ENCODE measurements at regions not wholly inside any gene's neighbourhood (a gene's known extent, or its start where the extent isn't known, plus 50 kb on each side); places are given as distances from the start of the nearest gene placed in this dataset.

DNA sequence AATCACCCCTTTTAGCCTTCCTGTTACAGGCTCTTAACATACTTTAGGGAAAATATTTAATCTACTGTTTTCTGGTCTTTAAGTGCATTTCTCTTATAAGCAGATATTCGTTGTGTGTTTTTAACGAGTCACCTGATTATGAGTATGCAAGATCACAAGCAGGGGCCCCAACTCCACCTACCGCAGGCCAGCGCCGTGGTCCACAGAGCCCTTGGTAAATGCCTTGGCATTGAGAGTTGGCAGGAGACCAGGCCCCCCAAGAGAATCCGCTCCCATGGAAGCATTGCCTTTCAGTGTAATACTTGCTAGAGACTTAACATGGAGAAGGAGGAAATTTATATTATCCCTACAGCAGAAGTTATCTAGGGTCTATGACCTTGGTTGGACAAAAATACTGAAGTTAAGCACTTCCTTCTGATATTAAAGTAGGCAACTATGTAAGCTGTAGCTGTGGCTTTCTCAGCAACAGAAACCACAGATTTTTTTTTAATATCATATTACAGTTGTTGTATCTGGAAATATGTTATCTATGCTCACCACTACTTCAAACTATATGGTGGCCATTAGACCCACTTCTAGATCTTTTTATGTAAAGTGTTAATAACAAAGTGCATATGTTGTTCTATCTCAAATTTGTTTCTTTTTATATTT, 241.8 kb upstream of the MGAT5 start:
- TF ChIP-seq POLR2A (IDR thresholded peaks at IDR 0.05) (no peak), POLR2AphosphoS5 (IDR thresholded peaks at IDR 0.05) (no peak)
- TF ChIP-seq, protein P1, sequence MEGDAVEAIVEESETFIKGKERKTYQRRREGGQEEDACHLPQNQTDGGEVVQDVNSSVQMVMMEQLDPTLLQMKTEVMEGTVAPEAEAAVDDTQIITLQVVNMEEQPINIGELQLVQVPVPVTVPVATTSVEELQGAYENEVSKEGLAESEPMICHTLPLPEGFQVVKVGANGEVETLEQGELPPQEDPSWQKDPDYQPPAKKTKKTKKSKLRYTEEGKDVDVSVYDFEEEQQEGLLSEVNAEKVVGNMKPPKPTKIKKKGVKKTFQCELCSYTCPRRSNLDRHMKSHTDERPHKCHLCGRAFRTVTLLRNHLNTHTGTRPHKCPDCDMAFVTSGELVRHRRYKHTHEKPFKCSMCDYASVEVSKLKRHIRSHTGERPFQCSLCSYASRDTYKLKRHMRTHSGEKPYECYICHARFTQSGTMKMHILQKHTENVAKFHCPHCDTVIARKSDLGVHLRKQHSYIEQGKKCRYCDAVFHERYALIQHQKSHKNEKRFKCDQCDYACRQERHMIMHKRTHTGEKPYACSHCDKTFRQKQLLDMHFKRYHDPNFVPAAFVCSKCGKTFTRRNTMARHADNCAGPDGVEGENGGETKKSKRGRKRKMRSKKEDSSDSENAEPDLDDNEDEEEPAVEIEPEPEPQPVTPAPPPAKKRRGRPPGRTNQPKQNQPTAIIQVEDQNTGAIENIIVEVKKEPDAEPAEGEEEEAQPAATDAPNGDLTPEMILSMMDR (IDR thresholded peaks at IDR 0.05), result no peak
- H3K4me1 ChIP-seq, result no peaks in the 10 kb centered on the region
- no peak overlapping the region for H3K27ac ChIP-seq
- DNase-seq (ENCODE audit: low spot score in 2 of 2), result no peak
- H3K27me3 ChIP-seq, result no peaks in the 10 kb centered on the region
- no peaks in the 10 kb centered on the region for H3K36me3 ChIP-seq
- no peak overlapping the region for H3K4me3 ChIP-seq
- intact Hi-C loops (cut with DNase I; ENCODE audit: low total_unique reads), result no loop called here
- no peaks in the 10 kb centered on the region for H3K9me3 ChIP-seq

- H3K27me3 ChIP-seq, result no peaks in the 10 kb centered on the region
- no peaks in the 10 kb centered on the region for H3K36me3 ChIP-seq
- no peak overlapping the region for H3K27ac ChIP-seq
- intact Hi-C loops (cut with DNase I; ENCODE audit: low total_unique reads), result no loop called here
- DNase-seq (ENCODE audit: low spot score in 2 of 2), result no peak
- no peaks in the 10 kb centered on the region for H3K9me3 ChIP-seq
- TF ChIP-seq POLR2A (IDR thresholded peaks at IDR 0.05) (no peak), POLR2AphosphoS5 (IDR thresholded peaks at IDR 0.05) (no peak)
- TF ChIP-seq, protein P1 (IDR thresholded peaks at IDR 0.05), result no peak
- no peaks in the 10 kb centered on the region for H3K4me1 ChIP-seq
- H3K4me3 ChIP-seq, result no peak overlapping the region
These were observed 239.5 kb upstream of the MGAT5 start for GRCh38 chr2:134014196-134014960.

- Histone ChIP-seq H3K4me3 (no peak overlapping the region), H3K27me3 (no peaks in the 10 kb centered on the region)
These were observed 234.0 kb upstream of the MGAT5 start for GRCh38 chr2:134019871-134020270.

DNA sequence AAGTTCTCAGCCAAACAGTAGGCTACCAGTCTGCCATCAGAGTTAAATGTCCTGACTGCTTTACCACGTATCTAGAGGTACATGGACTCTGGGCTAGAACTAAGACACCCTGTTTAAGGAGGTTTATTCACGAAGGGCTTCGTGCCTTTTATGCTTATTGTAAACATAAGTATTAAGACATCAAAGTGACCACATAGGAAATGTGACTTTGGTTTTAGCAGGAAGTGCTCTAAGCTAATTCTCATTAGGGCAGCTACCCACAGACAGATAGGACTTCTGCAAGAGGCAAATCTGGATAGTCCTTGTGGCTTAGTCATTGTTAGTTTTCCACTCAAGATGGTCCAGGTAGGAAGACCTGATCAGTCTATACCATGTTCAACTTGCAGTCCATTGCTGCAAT, 233.3 kb upstream of the MGAT5 start:
- TF ChIP-seq POLR2A (IDR thresholded peaks at IDR 0.05), result no peak
- TF ChIP-seq, protein P1 (IDR thresholded peaks at IDR 0.05), result no peak
- no peak for TF ChIP-seq POLR2AphosphoS5 (IDR thresholded peaks at IDR 0.05)
- no peak for DNase-seq (ENCODE audit: low spot score in 2 of 2)
- no peak overlapping the region for H3K4me3 ChIP-seq
- H3K27ac ChIP-seq, result no peak overlapping the region
- intact Hi-C loops (cut with DNase I; ENCODE audit: low total_unique reads), result no loop called here
- no peaks in the 10 kb centered on the region for H3K4me1 ChIP-seq
- no peaks in the 10 kb centered on the region for H3K9me3 ChIP-seq
- H3K27me3 ChIP-seq, result no peaks in the 10 kb centered on the region
- H3K36me3 ChIP-seq, result no peaks in the 10 kb centered on the region

More at GRCh38 chr2:134019871-134020270, 234.0 kb upstream of the MGAT5 start:
- Histone ChIP-seq H3K36me3 (no peaks in the 10 kb centered on the region), H3K4me1 (no peaks in the 10 kb centered on the region), H3K27ac (no peak overlapping the region), H3K9me3 (no peaks in the 10 kb centered on the region)
- TF ChIP-seq, protein P1 (IDR thresholded peaks at IDR 0.05), result no peak
- no peak for TF ChIP-seq POLR2A (IDR thresholded peaks at IDR 0.05)
- TF ChIP-seq POLR2AphosphoS5 (IDR thresholded peaks at IDR 0.05), result no peak
- no peak for DNase-seq (ENCODE audit: low spot score in 2 of 2)
- intact Hi-C loops (cut with DNase I; ENCODE audit: low total_unique reads), result no loop called here

DNA sequence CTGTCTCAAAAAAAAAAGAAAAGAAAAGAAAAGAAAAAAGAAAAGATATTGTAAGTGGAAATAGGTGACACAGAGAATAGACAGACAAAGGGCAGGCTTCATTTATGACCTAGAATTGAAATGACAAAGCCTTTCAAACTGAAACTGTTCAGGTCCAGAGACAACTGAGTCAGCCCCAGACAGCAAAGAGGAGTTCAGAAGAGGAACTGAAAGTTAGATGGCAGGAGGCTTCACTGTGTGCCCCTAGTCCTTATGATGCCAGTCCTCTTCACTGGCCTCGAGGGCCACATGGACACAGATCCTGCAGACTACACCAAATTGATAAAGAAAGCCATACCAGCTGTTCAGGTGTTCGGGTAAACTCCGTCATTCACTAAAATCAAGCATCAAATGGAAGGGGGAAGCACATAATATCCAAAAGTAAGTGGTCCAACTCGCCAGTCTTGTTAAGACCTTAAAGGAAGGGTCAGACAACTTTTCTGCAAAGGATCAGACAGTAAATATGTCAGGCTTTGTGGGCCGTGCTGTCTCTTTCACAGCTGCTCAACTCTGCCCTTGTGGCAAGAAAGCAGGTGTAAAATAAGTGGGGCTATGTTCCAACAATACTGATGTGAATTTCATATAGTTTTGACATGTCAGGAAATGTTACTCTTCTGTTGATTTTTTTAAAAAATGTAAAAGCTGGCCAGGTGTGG, 231.9 kb upstream of the MGAT5 start:
- Histone ChIP-seq H3K9me3 (no peaks in the 10 kb centered on the region), H3K27ac (no peak overlapping the region), H3K4me1 (no peaks in the 10 kb centered on the region), H3K36me3 (no peaks in the 10 kb centered on the region), H3K27me3 (no peaks in the 10 kb centered on the region), H3K4me3 (no peak overlapping the region)
- TF ChIP-seq POLR2AphosphoS5 (IDR thresholded peaks at IDR 0.05) (no peak), POLR2A (IDR thresholded peaks at IDR 0.05) (no peak)
- TF ChIP-seq, protein P1 (IDR thresholded peaks at IDR 0.05), result no peak
- DNase-seq (ENCODE audit: low spot score in 2 of 2), result no peak
- intact Hi-C loops (cut with DNase I; ENCODE audit: low total_unique reads), result no loop called here
